SK-N-SH treated with all-trans-retinoic acid at 6 μM for 48 hours (cell line): ENCODE measurements at regions not wholly inside any gene's neighbourhood (a gene's known extent, or its start where the extent isn't known, plus 50 kb on each side); places are given as distances from the start of the nearest gene placed in this dataset.

ENCODE experiments used
- ARNTL ChIP-seq: fragments of 450-650 bp; formaldehyde crosslinking; IDR thresholded peaks from 2 replicates; pipeline ENCODE4 v1.5.0; 2020; ENCODE audit warnings: low read depth, mild to moderate bottlenecking, moderate library complexity, borderline replicate concordance
- BACH2 ChIP-seq: fragments of 250-450 bp; sonication (Bioruptor Pico); IDR thresholded peaks from 2 replicates; pipeline ENCODE4 v1.9.0; 2021; ENCODE audit warnings: mild to moderate bottlenecking, borderline replicate concordance
- ISL1 ChIP-seq: fragments of 250-450 bp; sonication (Bioruptor Pico); IDR thresholded peaks from 2 replicates; pipeline ENCODE4 v2.1.2; 2022; ENCODE audit warnings: mild to moderate bottlenecking, moderate library complexity
- PATZ1 ChIP-seq: fragments of 250-450 bp; sonication (Bioruptor Pico); IDR thresholded peaks from 2 replicates; pipeline ENCODE4 v1.8.0; 2020; ENCODE audit warnings: mild to moderate bottlenecking, moderate library complexity, borderline replicate concordance
- RARB ChIP-seq: fragments of 250-450 bp; sonication (Bioruptor Pico); IDR thresholded peaks from 2 replicates; pipeline ENCODE4 v1.8.0; 2021; ENCODE audit warnings: mild to moderate bottlenecking, moderate library complexity
- ZFP30 ChIP-seq: fragments of 450-650 bp; formaldehyde crosslinking; IDR thresholded peaks from 2 replicates; pipeline ENCODE4 v1.5.0; 2022; ENCODE audit warnings: mild to moderate bottlenecking, moderate library complexity
- ZNF70 ChIP-seq: fragments of 450-650 bp; formaldehyde crosslinking; IDR thresholded peaks from 2 replicates; pipeline ENCODE4 v1.5.0; 2020; ENCODE audit warnings: mild to moderate bottlenecking, moderate library complexity

GRCh38 chr5:91271999-91272398, 111.1 kb downstream of the ARRDC3 start:
- no peak for TF ChIP-seq RARB (CRISPR knock-in tag)
- TF ChIP-seq ISL1 (CRISPR knock-in tag): no peak
- TF ChIP-seq ZFP30: no peak
- no peak for TF ChIP-seq PATZ1
- no peak for TF ChIP-seq BACH2 (CRISPR knock-in tag)
- TF ChIP-seq ARNTL: no peak
- TF ChIP-seq ZNF70 (CRISPR knock-in tag): no peak
